H7 (cell line): ENCODE measurements at regions not wholly inside any gene's neighbourhood (a gene's known extent, or its start where the extent isn't known, plus 50 kb on each side); places are given as distances from the start of the nearest gene placed in this dataset.

Experiments used
- DNase-seq: peaks from one replicate; pipeline ENCODE4 v3.0.0; 2012
- H3K27me3 ChIP-seq: 2 replicates; pipeline ENCODE4 v1.6.0; 2011; ENCODE audit warnings: mild to moderate bottlenecking, low read length; ENCODE audit not compliant: control insufficient read depth, insufficient read depth
- H3K36me3 ChIP-seq: replicated peaks from 2 replicates; pipeline ENCODE4 v1.5.1; 2011; ENCODE audit warnings: low read length; ENCODE audit not compliant: control insufficient read depth, insufficient read depth
- H3K4me3 ChIP-seq: 2 replicates; pipeline ENCODE4 v1.5.1; 2011; ENCODE audit warnings: low read depth, mild to moderate bottlenecking, control low read depth, low read length, moderate library complexity; ENCODE audit not compliant: insufficient read depth

GRCh38 chr11:26090651-26091050 is 241.3 kb upstream of the ANO3 start:
- no peaks in the 10 kb centered on the region for H3K27me3 ChIP-seq
- H3K4me3 ChIP-seq = no peak overlapping the region
- H3K36me3 ChIP-seq = no peaks in the 10 kb centered on the region
- DNase-seq = no peak

DNA sequence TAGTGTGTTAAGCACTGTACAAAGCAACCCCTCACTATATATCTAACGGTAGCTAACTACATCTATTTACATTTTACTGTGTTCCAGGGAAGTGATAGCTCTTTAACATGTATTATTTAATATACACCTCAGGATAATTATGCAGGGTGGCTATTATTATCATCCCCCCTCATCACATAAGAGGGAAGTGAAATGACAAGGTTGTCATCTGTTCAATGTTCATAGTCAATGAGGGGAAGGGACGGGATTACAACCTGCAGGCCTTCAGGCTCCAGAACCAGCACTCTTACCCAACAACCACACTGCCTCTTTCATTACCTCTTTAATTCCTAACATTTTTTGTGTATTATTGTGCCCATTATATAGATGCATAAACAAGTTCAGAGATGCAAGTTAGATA is 238.7 kb upstream of the ANO3 start:
- Histone ChIP-seq H3K36me3 (no peaks in the 10 kb centered on the region), H3K27me3 (no peaks in the 10 kb centered on the region), H3K4me3 (no peak overlapping the region)
- DNase-seq = no peak

- Histone ChIP-seq H3K4me3 (no peak overlapping the region), H3K36me3 (no peaks in the 10 kb centered on the region), H3K27me3 (no peaks in the 10 kb centered on the region)
- DNase-seq = no peak
These were observed 236.6 kb upstream of the ANO3 start for GRCh38 chr11:26095340-26095739.

DNA sequence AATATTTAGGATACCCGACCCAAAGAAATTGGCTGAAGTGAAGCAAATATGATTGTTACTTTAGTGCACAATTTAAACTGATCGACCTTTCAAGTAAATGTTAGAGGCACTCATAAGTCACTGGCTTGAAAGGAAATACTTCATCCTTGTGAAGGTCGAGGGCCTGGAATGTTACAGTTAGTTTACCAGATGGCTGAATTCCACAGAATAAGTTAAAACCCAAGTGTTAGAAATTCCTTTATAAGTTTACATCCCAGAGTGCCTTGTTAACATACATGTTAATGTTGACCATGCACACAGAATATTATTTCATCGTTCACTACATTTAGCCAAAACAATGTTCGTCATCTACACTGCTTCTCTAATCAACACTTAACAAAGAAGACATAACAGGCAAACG is 235.5 kb upstream of the ANO3 start:
- Histone ChIP-seq H3K27me3 (no peaks in the 10 kb centered on the region), H3K4me3 (no peak overlapping the region), H3K36me3 (no peaks in the 10 kb centered on the region)
- no peak for DNase-seq

GRCh38 chr11:26102325-26102724 is 229.6 kb upstream of the ANO3 start:
- no peaks in the 10 kb centered on the region for H3K27me3 ChIP-seq
- no peak overlapping the region for H3K4me3 ChIP-seq
- no peaks in the 10 kb centered on the region for H3K36me3 ChIP-seq

GRCh38 chr11:26105762-26106423 is 226.0 kb upstream of the ANO3 start:
- DNase-seq = no peak
- H3K27me3 ChIP-seq = no peaks in the 10 kb centered on the region
- H3K36me3 ChIP-seq = no peaks in the 10 kb centered on the region
- H3K4me3 ChIP-seq = no peak overlapping the region

More at GRCh38 chr11:26102325-26102724, 229.6 kb upstream of the ANO3 start:
- DNase-seq = no peak

DNA sequence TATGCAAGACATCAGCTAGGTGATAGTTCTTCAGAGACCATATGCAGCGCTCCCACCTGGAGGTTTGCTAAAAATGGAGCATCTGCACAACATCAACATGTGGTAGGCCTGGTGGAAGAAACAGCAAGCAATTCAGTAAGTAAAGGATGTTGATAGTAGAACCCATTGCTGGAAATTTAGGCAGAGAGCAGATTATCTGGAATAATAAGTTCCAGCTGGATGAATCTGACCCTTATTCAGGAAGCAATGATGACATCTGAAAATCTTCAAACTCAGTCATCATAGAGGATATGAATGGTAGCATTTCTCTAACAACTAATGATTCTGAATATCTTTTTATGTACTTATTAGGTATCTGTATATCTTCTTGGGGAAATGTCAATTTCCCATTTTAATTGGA is 225.2 kb upstream of the ANO3 start:
- DNase-seq = no peak
- no peaks in the 10 kb centered on the region for H3K27me3 ChIP-seq
- H3K4me3 ChIP-seq = no peak overlapping the region
- no peaks in the 10 kb centered on the region for H3K36me3 ChIP-seq

- Histone ChIP-seq H3K36me3 (no peaks in the 10 kb centered on the region), H3K27me3 (no peaks in the 10 kb centered on the region), H3K4me3 (no peak overlapping the region)
- DNase-seq = no peak
These were observed 222.1 kb upstream of the ANO3 start for GRCh38 chr11:26109658-26110368.

DNA sequence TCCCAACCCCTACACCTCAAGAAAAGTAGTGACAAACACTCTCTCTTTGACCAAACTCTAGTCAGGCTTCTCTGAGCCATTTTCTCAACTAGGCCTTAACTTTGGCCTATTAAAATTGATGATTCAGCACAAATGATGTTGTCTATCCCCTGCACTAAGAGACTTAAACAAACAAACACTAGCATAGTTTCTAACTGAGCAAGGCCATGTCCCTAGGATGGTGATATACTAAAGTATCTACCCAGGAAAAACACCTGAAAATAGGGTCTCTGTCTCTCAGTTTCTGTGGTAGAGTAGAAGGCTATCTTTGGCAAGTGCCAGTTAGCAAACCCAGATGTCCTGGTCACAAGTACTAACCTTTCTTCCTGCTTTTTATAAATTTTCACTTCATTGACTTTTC is 219.7 kb upstream of the ANO3 start:
- DNase-seq = no peak
- Histone ChIP-seq H3K27me3 (no peaks in the 10 kb centered on the region), H3K4me3 (no peak overlapping the region)

DNA sequence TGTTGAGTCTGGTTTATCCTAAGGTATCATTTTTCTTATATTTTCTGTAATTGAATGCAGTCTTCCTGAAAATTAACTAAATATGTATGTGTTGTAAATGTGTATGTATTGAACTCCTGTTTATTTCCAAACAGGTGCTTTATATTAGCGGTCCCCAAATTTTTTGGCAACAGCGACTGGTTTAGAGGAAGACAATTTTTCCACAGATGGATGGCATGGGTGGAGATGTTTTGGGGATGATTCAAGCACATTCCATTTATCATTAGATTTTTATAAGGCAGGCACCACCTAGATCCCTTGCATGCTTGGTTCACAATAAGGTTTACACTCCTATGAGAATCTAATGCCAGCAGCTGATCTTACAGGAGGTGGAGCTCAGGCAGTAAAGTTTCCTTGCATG is 210.5 kb upstream of the ANO3 start:
- no peaks in the 10 kb centered on the region for H3K27me3 ChIP-seq
- no peaks in the 10 kb centered on the region for H3K36me3 ChIP-seq
- DNase-seq = no peak
- no peak overlapping the region for H3K4me3 ChIP-seq

More for the DNA sequence above, 219.7 kb upstream of the ANO3 start:
- H3K36me3 ChIP-seq = no peaks in the 10 kb centered on the region

DNA sequence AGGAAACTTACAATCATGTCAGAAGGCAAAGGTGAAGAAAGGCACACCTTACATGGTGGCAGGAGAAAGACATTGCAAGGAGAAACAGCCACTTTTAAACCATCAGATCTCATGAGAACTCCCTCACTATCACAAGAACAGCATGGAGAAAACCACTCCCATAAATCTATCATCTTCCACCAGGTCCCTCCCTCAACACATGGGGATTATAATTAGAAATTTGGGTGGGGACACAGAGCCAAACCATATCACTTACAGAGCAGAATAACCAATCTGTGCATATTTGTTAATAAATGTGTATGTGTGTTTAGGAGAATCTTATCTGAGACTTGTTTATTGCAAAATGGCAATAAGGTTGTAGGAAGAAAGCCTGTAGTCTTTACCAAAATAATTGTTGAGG is 205.2 kb upstream of the ANO3 start:
- Histone ChIP-seq H3K27me3 (no peaks in the 10 kb centered on the region), H3K4me3 (no peak overlapping the region), H3K36me3 (no peaks in the 10 kb centered on the region)
- no peak for DNase-seq

- no peaks in the 10 kb centered on the region for H3K36me3 ChIP-seq
- no peak for DNase-seq
- H3K27me3 ChIP-seq = no peaks in the 10 kb centered on the region
- no peak overlapping the region for H3K4me3 ChIP-seq
These were observed 204.6 kb upstream of the ANO3 start for GRCh38 chr11:26127336-26127735.

DNA sequence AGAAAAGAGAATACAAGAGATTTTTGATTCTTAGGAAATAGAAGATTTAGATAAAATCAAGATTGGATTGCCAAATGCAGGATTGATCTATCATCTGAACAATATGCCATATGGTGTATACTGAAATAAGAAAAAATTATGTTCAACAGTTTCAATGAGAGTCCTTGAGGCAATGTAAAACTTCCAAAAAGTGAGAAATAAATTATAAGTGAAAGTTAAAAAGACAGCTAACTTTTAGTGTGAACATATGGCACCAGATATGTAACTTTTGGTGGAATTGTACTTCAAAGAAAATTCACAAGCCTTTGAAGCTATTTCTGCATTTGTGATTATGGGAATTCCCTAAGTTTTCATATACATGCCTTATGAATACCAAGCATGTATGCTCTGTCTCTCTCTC is 200.5 kb upstream of the ANO3 start:
- Histone ChIP-seq H3K4me3 (no peak overlapping the region), H3K36me3 (no peaks in the 10 kb centered on the region), H3K27me3 (no peaks in the 10 kb centered on the region)
- no peak for DNase-seq

- Histone ChIP-seq H3K27me3 (no peaks in the 10 kb centered on the region), H3K4me3 (no peak overlapping the region), H3K36me3 (no peaks in the 10 kb centered on the region)
- DNase-seq = no peak
These were observed 197.9 kb upstream of the ANO3 start for GRCh38 chr11:26134053-26134452.

GRCh38 chr11:26134481-26135355 is 197.2 kb upstream of the ANO3 start:
- no peak overlapping the region for H3K4me3 ChIP-seq
- H3K27me3 ChIP-seq = no peaks in the 10 kb centered on the region
- no peaks in the 10 kb centered on the region for H3K36me3 ChIP-seq
- DNase-seq = peak; percentile 11
